OCI-LY7 (cell line): ENCODE measurements at regions not wholly inside any gene's neighbourhood (a gene's known extent, or its start where the extent isn't known, plus 50 kb on each side); places are given as distances from the start of the nearest gene placed in this dataset.

Experiments used
- EZH2phosphoT487 ChIP-seq: fragments of 200-600 bp; sonication (generic); IDR thresholded peaks from 2 replicates; pipeline ENCODE4 v1.6.1; 2018; ENCODE audit warnings: low read depth, borderline replicate concordance, mild to moderate bottlenecking, mixed run types, antibody characterized with exemption, low read length, moderate library complexity, mixed read lengths
- TF ChIP-seq, protein P1 (sequence below): fragments of 200-600 bp; sonication (generic); conservative IDR thresholded peaks from 2 replicates; pipeline ENCODE4 v1.5.1; 2014; ENCODE audit warnings: mild to moderate bottlenecking, antibody characterized with exemption, low read length, moderate library complexity, mixed read lengths

- TF ChIP-seq, protein P1, sequence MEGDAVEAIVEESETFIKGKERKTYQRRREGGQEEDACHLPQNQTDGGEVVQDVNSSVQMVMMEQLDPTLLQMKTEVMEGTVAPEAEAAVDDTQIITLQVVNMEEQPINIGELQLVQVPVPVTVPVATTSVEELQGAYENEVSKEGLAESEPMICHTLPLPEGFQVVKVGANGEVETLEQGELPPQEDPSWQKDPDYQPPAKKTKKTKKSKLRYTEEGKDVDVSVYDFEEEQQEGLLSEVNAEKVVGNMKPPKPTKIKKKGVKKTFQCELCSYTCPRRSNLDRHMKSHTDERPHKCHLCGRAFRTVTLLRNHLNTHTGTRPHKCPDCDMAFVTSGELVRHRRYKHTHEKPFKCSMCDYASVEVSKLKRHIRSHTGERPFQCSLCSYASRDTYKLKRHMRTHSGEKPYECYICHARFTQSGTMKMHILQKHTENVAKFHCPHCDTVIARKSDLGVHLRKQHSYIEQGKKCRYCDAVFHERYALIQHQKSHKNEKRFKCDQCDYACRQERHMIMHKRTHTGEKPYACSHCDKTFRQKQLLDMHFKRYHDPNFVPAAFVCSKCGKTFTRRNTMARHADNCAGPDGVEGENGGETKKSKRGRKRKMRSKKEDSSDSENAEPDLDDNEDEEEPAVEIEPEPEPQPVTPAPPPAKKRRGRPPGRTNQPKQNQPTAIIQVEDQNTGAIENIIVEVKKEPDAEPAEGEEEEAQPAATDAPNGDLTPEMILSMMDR, result no peak
- no peak for TF ChIP-seq EZH2phosphoT487
Observed at GRCh38 chr15:36330598-36330997, 248.8 kb upstream of the CDIN1 start.
